ENCODE measurements at regions not wholly inside any gene's neighbourhood (a gene's known extent, or its start where the extent isn't known, plus 50 kb on each side); places are given as distances from the start of the nearest gene placed in this dataset.

- TF ChIP-seq SUZ12 (IDR thresholded peaks at IDR 0.05) (no peak), BHLHE40 (IDR thresholded peaks at IDR 0.05; ENCODE audit: borderline replicate concordance) (no peak), NFRKB (IDR thresholded peaks at IDR 0.05) (no peak), CTBP1 (IDR thresholded peaks at IDR 0.05; ENCODE audit: borderline replicate concordance) (no peak), TARDBP (IDR thresholded peaks at IDR 0.05) (no peak), ZNF384 (IDR thresholded peaks at IDR 0.05) (no peak), PKNOX1 (IDR thresholded peaks at IDR 0.05) (no peak), L3MBTL2 (conservative IDR thresholded peaks at IDR 0.05) (no peak), SP1 (IDR thresholded peaks at IDR 0.05) (no peak), ELF4 (IDR thresholded peaks at IDR 0.05) (no peak), FOXA1 (IDR thresholded peaks at IDR 0.05) (no peak), FOXK2 (IDR thresholded peaks at IDR 0.05) (no peak)
Observed at GRCh38 chr4:24700118-24700517, 95.3 kb upstream of the SOD3 start.

Data from HEK293T (cell line).